BE2C (cell line): ENCODE measurements at regions not wholly inside any gene's neighbourhood (a gene's known extent, or its start where the extent isn't known, plus 50 kb on each side); places are given as distances from the start of the nearest gene placed in this dataset.

Source experiments
- DNase-seq: peaks from one replicate; pipeline ENCODE4 v3.0.0-alpha.2; 2020
- H3K27me3 ChIP-seq: fragments of 250-450 bp; sonication (Bioruptor Pico); 2 replicates; pipeline ENCODE4 v1.5.1; 2020; ENCODE audit warnings: mild to moderate bottlenecking
- H3K36me3 ChIP-seq: fragments of 250-450 bp; sonication (Bioruptor Pico); 2 replicates; pipeline ENCODE4 v1.5.1; 2020; ENCODE audit warnings: mild to moderate bottlenecking
- H3K4me1 ChIP-seq: fragments of 250-450 bp; sonication (Bioruptor Pico); 2 replicates; pipeline ENCODE4 v1.5.1; 2020
- H3K4me3 ChIP-seq: 2 replicates; pipeline ENCODE4 v1.5.1; 2011; ENCODE audit warnings: low read depth, low read length
- H3K9me3 ChIP-seq: fragments of 250-450 bp; sonication (Bioruptor Pico); 2 replicates; pipeline ENCODE4 v1.5.1; 2020
- TF ChIP-seq, protein P1 (sequence below): IDR thresholded peaks from 2 replicates; pipeline ENCODE4 v1.5.1; 2012; ENCODE audit warnings: mild to moderate bottlenecking, low read depth, low read length

DNA sequence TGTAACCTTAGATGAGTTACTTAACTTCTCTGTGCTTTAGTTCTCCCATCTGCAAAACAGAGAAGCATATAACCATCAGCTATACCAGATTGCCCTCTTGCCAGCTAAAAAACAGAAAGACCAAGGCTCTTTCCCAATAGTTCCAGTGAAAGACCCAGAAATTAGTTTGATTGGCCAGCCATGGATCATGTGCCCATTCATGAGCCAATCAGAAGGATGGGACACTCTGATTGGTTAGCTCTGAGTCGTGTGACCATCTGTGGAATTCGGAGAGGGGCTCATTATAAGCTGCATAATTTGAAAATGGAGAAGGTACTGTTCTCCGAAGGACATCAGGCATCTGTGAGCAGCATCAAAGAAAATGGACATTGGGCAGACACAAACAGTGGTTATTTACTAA, 155.2 kb downstream of the ABCC12 start:
- no peaks in the 10 kb centered on the region for H3K4me1 ChIP-seq
- TF ChIP-seq, protein P1, sequence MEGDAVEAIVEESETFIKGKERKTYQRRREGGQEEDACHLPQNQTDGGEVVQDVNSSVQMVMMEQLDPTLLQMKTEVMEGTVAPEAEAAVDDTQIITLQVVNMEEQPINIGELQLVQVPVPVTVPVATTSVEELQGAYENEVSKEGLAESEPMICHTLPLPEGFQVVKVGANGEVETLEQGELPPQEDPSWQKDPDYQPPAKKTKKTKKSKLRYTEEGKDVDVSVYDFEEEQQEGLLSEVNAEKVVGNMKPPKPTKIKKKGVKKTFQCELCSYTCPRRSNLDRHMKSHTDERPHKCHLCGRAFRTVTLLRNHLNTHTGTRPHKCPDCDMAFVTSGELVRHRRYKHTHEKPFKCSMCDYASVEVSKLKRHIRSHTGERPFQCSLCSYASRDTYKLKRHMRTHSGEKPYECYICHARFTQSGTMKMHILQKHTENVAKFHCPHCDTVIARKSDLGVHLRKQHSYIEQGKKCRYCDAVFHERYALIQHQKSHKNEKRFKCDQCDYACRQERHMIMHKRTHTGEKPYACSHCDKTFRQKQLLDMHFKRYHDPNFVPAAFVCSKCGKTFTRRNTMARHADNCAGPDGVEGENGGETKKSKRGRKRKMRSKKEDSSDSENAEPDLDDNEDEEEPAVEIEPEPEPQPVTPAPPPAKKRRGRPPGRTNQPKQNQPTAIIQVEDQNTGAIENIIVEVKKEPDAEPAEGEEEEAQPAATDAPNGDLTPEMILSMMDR = no peak
- H3K9me3 ChIP-seq = no peaks in the 10 kb centered on the region
- no peak overlapping the region for H3K4me3 ChIP-seq
- no peak for DNase-seq
- no peaks in the 10 kb centered on the region for H3K36me3 ChIP-seq
- H3K27me3 ChIP-seq = no peaks in the 10 kb centered on the region

DNA sequence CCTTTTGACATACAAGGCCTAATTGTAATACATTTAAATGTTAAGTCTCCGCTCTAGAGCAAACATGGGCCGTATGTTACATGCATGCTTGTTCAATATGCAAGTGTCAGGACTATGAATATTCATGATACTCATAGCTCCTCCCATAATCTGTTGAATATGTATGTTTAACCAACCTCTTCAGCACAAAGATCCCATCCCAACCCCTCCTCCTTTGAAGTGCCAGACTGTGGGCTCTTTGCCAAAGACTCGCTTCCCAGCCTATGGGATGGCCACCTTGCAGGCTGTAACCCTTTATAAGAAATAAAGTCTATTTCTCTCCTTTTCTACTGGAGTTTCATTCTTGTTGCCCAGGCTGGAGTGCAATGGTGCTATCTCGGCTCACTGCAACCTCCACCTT, 156.2 kb downstream of the ABCC12 start:
- no peaks in the 10 kb centered on the region for H3K36me3 ChIP-seq
- no peaks in the 10 kb centered on the region for H3K27me3 ChIP-seq
- no peaks in the 10 kb centered on the region for H3K4me1 ChIP-seq
- no peak overlapping the region for H3K4me3 ChIP-seq
- TF ChIP-seq, protein P1 = no peak
- DNase-seq = no peak
- H3K9me3 ChIP-seq = no peaks in the 10 kb centered on the region

DNA sequence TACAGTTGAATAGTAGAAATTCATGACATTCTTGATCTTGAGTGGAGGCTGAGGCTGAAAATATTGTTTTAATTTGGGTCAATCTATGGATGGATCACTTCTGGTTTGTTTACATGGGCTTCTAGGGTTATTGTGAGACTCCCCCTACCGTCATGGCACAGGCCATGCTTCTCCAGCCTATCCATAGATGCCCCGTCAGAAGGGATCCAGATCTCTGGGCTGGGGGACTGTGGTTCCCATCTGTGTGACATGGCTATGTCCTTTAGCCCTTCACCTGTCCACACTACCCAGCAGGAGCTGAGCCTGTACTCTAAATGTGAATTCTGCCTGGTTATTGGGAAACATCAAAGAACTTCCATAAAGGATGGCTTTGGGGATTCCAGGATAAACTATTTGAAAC, 160.4 kb downstream of the ABCC12 start:
- TF ChIP-seq, protein P1 = 0 out of 2 replicates have a peak, but pooled peaks have one; percentile 7
- H3K4me1 ChIP-seq = no peaks in the 10 kb centered on the region
- H3K4me3 ChIP-seq = no peak overlapping the region
- DNase-seq = no peak
- H3K27me3 ChIP-seq = no peaks in the 10 kb centered on the region
- no peaks in the 10 kb centered on the region for H3K9me3 ChIP-seq
- no peaks in the 10 kb centered on the region for H3K36me3 ChIP-seq

DNA sequence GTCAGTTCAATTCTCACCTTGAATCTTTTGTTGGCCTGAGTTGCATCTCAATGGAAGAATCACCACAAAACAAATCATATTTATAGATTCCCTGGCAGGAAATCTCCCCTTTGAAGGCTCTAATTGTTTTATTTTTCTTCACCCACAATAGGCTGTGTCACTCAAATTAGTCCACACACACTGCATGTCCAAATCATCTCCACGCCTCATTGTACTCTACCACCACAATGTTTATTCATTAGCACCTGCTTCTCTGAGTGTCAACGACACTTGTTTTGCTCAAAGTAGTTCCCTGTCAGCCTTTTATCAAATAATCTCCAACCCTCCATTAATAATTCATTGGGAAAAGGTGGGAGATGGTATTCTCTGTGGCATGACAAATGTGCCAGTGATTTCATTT, 164.3 kb downstream of the ABCC12 start:
- no peaks in the 10 kb centered on the region for H3K36me3 ChIP-seq
- no peaks in the 10 kb centered on the region for H3K9me3 ChIP-seq
- H3K4me3 ChIP-seq = no peak overlapping the region
- H3K27me3 ChIP-seq = no peaks in the 10 kb centered on the region
- TF ChIP-seq, protein P1 = no peak
- no peak for DNase-seq
- H3K4me1 ChIP-seq = no peaks in the 10 kb centered on the region

DNA sequence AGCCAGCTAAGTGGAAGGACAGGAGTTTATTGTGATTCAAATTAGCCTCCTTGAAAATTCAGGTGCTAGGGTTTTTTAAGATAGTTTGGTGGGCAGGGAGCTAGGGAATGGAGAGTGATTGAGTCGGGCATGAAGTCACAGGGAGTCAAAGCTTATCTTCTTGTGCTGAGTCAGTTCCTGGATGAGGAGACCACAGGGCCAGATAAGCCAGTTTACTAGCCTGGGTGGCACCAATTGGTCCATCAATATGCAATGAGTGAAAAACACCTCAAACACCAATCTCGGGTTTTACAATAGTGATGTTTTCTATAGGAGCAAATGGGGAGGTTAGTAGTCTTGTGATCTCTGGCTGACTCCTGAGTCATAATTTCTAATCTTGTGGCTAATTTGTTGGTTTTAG, 165.1 kb downstream of the ABCC12 start:
- no peaks in the 10 kb centered on the region for H3K36me3 ChIP-seq
- no peak for DNase-seq
- H3K4me3 ChIP-seq = no peak overlapping the region

DNA sequence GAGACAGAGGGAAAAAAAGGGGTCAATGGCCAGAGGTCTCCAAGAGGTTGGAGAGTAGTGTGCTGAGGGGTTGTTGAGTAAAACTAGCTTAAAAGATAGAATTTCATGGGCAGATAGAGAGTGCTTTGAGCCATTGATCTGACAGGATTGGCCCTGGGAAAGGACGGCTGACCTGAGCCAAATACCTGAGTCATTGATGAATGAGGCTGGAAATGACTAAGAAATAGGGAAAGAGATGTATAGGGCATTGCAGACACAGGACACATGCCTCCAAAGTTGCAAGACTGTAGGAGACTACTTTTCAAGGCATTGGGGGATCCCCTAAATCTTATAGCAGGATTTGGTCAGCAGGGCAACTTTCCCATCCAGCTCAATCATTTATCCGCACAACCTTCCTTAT, 168.7 kb downstream of the ABCC12 start:
- Histone ChIP-seq H3K27me3 (no peaks in the 10 kb centered on the region), H3K4me3 (no peak overlapping the region), H3K9me3 (no peaks in the 10 kb centered on the region), H3K36me3 (no peaks in the 10 kb centered on the region), H3K4me1 (no peaks in the 10 kb centered on the region)
- TF ChIP-seq, protein P1 = no peak
- no peak for DNase-seq

More for the DNA sequence above, 165.1 kb downstream of the ABCC12 start:
- Histone ChIP-seq H3K4me1 (no peaks in the 10 kb centered on the region), H3K9me3 (no peaks in the 10 kb centered on the region), H3K27me3 (no peaks in the 10 kb centered on the region)
- TF ChIP-seq, protein P1 = no peak
